ENCODE measurements at regions not wholly inside any gene's neighbourhood (a gene's known extent, or its start where the extent isn't known, plus 50 kb on each side); places are given as distances from the start of the nearest gene placed in this dataset.
A peak's percentile ranks its signal among the peaks of the same experiment; 100 is the strongest.

GRCh38 chr16:54748611-54749190, 182.0 kb upstream of the IRX5 start:
- no peaks in the 10 kb centered on the region for H3K4me1 ChIP-seq
- 72% methylated on average over 6 of the region's 6 CpGs for WGBS

GRCh38 chr16:54746596-54746995, 184.1 kb upstream of the IRX5 start:
- H3K27me3 ChIP-seq: peaks cover 0 to 17% (median 0%) of the 10 kb centered on the region in 4 donors
- intact Hi-C loops (cut with DNase I): no loop called here
- TF ChIP-seq EP300 (IDR thresholded peaks at IDR 0.05) (no peak), POLR2A (IDR thresholded peaks at IDR 0.05; ENCODE audit: low read depth) (no peak), CTCF (IDR thresholded peaks at IDR 0.05) (no peak), POLR2AphosphoS5 (IDR thresholded peaks at IDR 0.05) (no peak)
- no peak for DNase-seq (ENCODE audit: extremely low spot score)
- WGBS: 89% methylated on average over 4 of the region's 4 CpGs
- no peak overlapping the region for H3K4me3 ChIP-seq
- H3K27ac ChIP-seq (replicated peaks in 1 of 4): no peak overlapping the region
- no peaks in the 10 kb centered on the region for H3K4me1 ChIP-seq
- H3K9me3 ChIP-seq: no peaks in the 10 kb centered on the region
- H3K36me3 ChIP-seq: no peaks in the 10 kb centered on the region

More at GRCh38 chr16:54748611-54749190, 182.0 kb upstream of the IRX5 start:
- TF ChIP-seq POLR2A (IDR thresholded peaks at IDR 0.05; ENCODE audit: low read depth) (no peak), CTCF (IDR thresholded peaks at IDR 0.05) (no peak), EP300 (IDR thresholded peaks at IDR 0.05) (no peak), POLR2AphosphoS5 (IDR thresholded peaks at IDR 0.05) (no peak)
- H3K27ac ChIP-seq (replicated peaks in 1 of 4): no peak overlapping the region
- H3K4me3 ChIP-seq: no peak overlapping the region
- intact Hi-C loops (cut with DNase I): no loop called here
- no peaks in the 10 kb centered on the region for H3K9me3 ChIP-seq
- no peaks in the 10 kb centered on the region for H3K36me3 ChIP-seq
- peaks cover 0 to 17% (median 0%) of the 10 kb centered on the region in 4 donors for H3K27me3 ChIP-seq
- no peak for DNase-seq (ENCODE audit: extremely low spot score)

- Histone ChIP-seq H3K27me3 (peaks cover 0 to 14% (median 0%) of the 10 kb centered on the region in 4 donors), H3K4me3 (no peak overlapping the region), H3K4me1 (no peaks in the 10 kb centered on the region), H3K9me3 (no peaks in the 10 kb centered on the region), H3K36me3 (no peaks in the 10 kb centered on the region), H3K27ac (replicated peaks in 1 of 4) (no peak overlapping the region)
- 79% methylated on average over 6 of the region's 6 CpGs for WGBS
- no peak for TF ChIP-seq CTCF (IDR thresholded peaks at IDR 0.05)
- TF ChIP-seq POLR2AphosphoS5 (IDR thresholded peaks at IDR 0.05): no peak
- TF ChIP-seq EP300 (IDR thresholded peaks at IDR 0.05): no peak
- TF ChIP-seq POLR2A (IDR thresholded peaks at IDR 0.05; ENCODE audit: low read depth): no peak
- DNase-seq (ENCODE audit: extremely low spot score): peak; percentile 31
- intact Hi-C loops (cut with DNase I): no loop called here
These were observed 185.7 kb upstream of the IRX5 start for GRCh38 chr16:54744998-54745397.

- DNase-seq (ENCODE audit: extremely low spot score): no peak
- TF ChIP-seq POLR2A (IDR thresholded peaks at IDR 0.05; ENCODE audit: low read depth): no peak
- TF ChIP-seq POLR2AphosphoS5 (IDR thresholded peaks at IDR 0.05): no peak
- no peak for TF ChIP-seq EP300 (IDR thresholded peaks at IDR 0.05)
- no peak for TF ChIP-seq CTCF (IDR thresholded peaks at IDR 0.05)
- H3K4me1 ChIP-seq: no peaks in the 10 kb centered on the region
- H3K9me3 ChIP-seq: no peaks in the 10 kb centered on the region
- peaks cover 0 to 8% (median 0%) of the 10 kb centered on the region in 4 donors for H3K27me3 ChIP-seq
- no peaks in the 10 kb centered on the region for H3K36me3 ChIP-seq
- intact Hi-C loops (cut with DNase I): no loop called here
- 24% methylated on average over 1 of the region's 1 CpG for WGBS
- no peak overlapping the region for H3K4me3 ChIP-seq
- H3K27ac ChIP-seq (replicated peaks in 1 of 4): no peak overlapping the region
These were observed 188.2 kb upstream of the IRX5 start for GRCh38 chr16:54742436-54742835.

- no peak overlapping the region for H3K27ac ChIP-seq (replicated peaks in 1 of 4)
- H3K27me3 ChIP-seq: no peaks in the 10 kb centered on the region
- H3K4me1 ChIP-seq: no peaks in the 10 kb centered on the region
- H3K4me3 ChIP-seq: no peak overlapping the region
- DNase-seq (ENCODE audit: extremely low spot score): peak; percentile 14
- TF ChIP-seq POLR2A (IDR thresholded peaks at IDR 0.05; ENCODE audit: low read depth): no peak
- no peak for TF ChIP-seq EP300 (IDR thresholded peaks at IDR 0.05)
- no peak for TF ChIP-seq CTCF (IDR thresholded peaks at IDR 0.05)
- TF ChIP-seq POLR2AphosphoS5 (IDR thresholded peaks at IDR 0.05): no peak
- intact Hi-C loops (cut with DNase I): no loop called here
- H3K9me3 ChIP-seq: no peaks in the 10 kb centered on the region
- WGBS: 84% methylated on average over 4 of the region's 4 CpGs
- no peaks in the 10 kb centered on the region for H3K36me3 ChIP-seq
These were observed 191.3 kb upstream of the IRX5 start for GRCh38 chr16:54739381-54739780.
